AG04450 (cell line): ENCODE measurements at regions not wholly inside any gene's neighbourhood (a gene's known extent, or its start where the extent isn't known, plus 50 kb on each side); places are given as distances from the start of the nearest gene placed in this dataset.

Experiments
- CTCF ChIA-PET: fragments of 300-600, 350-600 bp; formaldehyde crosslinking; extraction: SDS; loops from one replicate; lab custom pipeline; 2022; ENCODE audit warnings: antibody characterized with exemption, inconsistent platforms; lab: Charles Lee
- POLR2A ChIA-PET: fragments of 350-600 bp; formaldehyde crosslinking; extraction: SDS; loops from one replicate; lab custom pipeline; 2021; ENCODE audit warnings: antibody characterized with exemption, inconsistent platforms; lab: Yijun Ruan, JAX
- DNase-seq: peaks from one replicate; pipeline ENCODE4 v3.0.0-alpha.2; 2011; ENCODE audit warnings: low read depth, low spot score
- H3K27ac ChIP-seq: one replicate; pipeline ENCODE4 v1.5.1; 2012; ENCODE audit warnings: low read depth, low read length, control low read depth
- H3K27me3 ChIP-seq: one replicate; pipeline ENCODE4 v1.6.0; 2012; ENCODE audit warnings: low read length; ENCODE audit not compliant: control insufficient read depth, insufficient read depth
- H3K4me3 ChIP-seq: 2 replicates; pipeline ENCODE4 v1.5.1; 2011; ENCODE audit warnings: mild to moderate bottlenecking, low read depth, low read length, control low read depth
- H3K9me3 ChIP-seq: 2 replicates; pipeline ENCODE4 v1.5.1; 2012; ENCODE audit warnings: low read length; ENCODE audit not compliant: control insufficient read depth, insufficient read depth
- CTCF ChIP-seq: IDR thresholded peaks from 2 replicates; pipeline ENCODE4 v1.5.1; 2011; ENCODE audit warnings: low read depth, low read length, control low read depth, inconsistent platforms

- Histone ChIP-seq H3K4me3 (no peak overlapping the region), H3K27me3 (no peaks in the 10 kb centered on the region), H3K27ac (no peak overlapping the region), H3K9me3 (peaks cover 63% of the 10 kb centered on the region)
- TF ChIP-seq CTCF: no peak
- CTCF ChIA-PET: no interaction called here
- DNase-seq: no peak
- POLR2A ChIA-PET: no interaction called here
Measured at GRCh38 chr7:153399554-153399940, 640.0 kb downstream of the ACTR3B start.

GRCh38 chr7:153400735-153401593, 641.4 kb downstream of the ACTR3B start:
- ChIA-PET POLR2A (no interaction called here), CTCF (no interaction called here)
- no peak for TF ChIP-seq CTCF

GRCh38 chr7:153401795-153402720, 642.5 kb downstream of the ACTR3B start:
- ChIA-PET CTCF (no interaction called here), POLR2A (no interaction called here)
- H3K27ac ChIP-seq: no peak overlapping the region
- no peak overlapping the region for H3K4me3 ChIP-seq
- H3K27me3 ChIP-seq: no peaks in the 10 kb centered on the region
- no peak for DNase-seq
- peaks cover 67% of the 10 kb centered on the region for H3K9me3 ChIP-seq
- no peak for TF ChIP-seq CTCF

More at GRCh38 chr7:153400735-153401593, 641.4 kb downstream of the ACTR3B start:
- no peak for DNase-seq
- H3K27me3 ChIP-seq: no peaks in the 10 kb centered on the region
- peaks cover 72% of the 10 kb centered on the region for H3K9me3 ChIP-seq
- no peak overlapping the region for H3K27ac ChIP-seq
- no peak overlapping the region for H3K4me3 ChIP-seq

GRCh38 chr7:153402721-153403541, 643.4 kb downstream of the ACTR3B start:
- ChIA-PET POLR2A (no interaction called here), CTCF (no interaction called here)
- no peak overlapping the region for H3K4me3 ChIP-seq
- H3K9me3 ChIP-seq: peaks cover 61% of the 10 kb centered on the region
- H3K27ac ChIP-seq: no peak overlapping the region
- DNase-seq: no peak
- no peak for TF ChIP-seq CTCF
- H3K27me3 ChIP-seq: no peaks in the 10 kb centered on the region
